Fibroblast of skin of left quadriceps (primary cell): ENCODE measurements at regions not wholly inside any gene's neighbourhood (a gene's known extent, or its start where the extent isn't known, plus 50 kb on each side); places are given as distances from the start of the nearest gene placed in this dataset.

Source experiments
- DNase-seq, 2 experiments: peaks; one replicate each; pipeline ENCODE4 v3.0.0-alpha.2; 2013; ENCODE audit warnings: low read depth in 2 of 2

- no peak for DNase-seq
Measured at GRCh38 chr2:41930807-41931566, 116.8 kb upstream of the PKDCC start.

GRCh38 chr2:41932241-41933045, 115.4 kb upstream of the PKDCC start:
- DNase-seq: peak; percentile 75

GRCh38 chr2:41933046-41933420, 114.8 kb upstream of the PKDCC start:
- DNase-seq: no peak

GRCh38 chr2:41933585-41934320, 114.1 kb upstream of the PKDCC start:
- DNase-seq: peak; percentile 91 to 94

DNA sequence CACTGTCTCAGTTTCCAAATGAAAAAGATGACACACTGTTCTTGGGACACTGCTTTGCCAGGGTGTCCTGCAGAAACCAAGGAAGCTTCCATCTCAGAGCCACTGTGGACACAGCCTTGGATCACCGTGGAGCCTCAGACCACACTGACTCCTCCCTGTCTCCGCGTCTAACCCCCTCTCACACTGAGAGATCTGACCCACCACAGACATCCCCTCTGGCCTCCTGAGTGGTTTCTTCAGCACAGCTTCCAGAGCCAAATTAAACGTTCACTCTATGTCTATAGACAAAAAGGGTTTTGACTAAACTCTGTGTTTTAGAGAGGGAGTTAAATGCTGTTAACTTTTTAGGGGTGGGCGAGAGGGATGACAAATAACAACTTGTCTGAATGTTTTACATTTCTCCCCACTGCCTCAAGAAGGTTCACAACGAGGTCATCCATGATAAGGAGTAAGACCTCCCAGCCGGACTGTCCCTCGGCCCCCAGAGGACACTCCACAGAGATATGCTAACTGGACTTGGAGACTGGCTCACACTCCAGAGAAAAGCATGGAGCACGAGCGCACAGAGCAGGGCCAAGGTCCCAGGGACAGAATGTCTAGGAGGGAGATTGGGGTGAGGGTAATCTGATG, 113.4 kb upstream of the PKDCC start:
- DNase-seq: no peak

- no peak for DNase-seq
Measured at GRCh38 chr2:41935002-41935401, 112.8 kb upstream of the PKDCC start.

DNA sequence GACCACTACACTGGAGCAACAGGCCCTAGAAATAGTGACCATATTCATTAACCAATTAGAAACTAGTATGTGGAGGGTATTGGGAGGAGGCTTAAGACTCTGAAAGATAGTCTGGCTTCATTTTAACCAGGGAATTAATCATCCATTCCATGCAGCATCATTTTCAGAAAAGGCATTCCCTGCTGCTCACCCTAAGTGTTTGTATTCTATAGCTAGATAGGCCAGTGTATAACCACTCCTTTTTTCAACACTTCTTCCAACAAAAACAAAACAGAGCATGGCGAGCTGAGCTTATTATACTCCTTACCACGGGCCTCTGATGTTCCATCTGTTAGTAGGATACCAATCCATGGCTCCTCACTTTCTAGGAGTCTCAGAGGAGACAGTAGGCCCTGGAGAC, 112.0 kb upstream of the PKDCC start:
- no peak for DNase-seq

DNA sequence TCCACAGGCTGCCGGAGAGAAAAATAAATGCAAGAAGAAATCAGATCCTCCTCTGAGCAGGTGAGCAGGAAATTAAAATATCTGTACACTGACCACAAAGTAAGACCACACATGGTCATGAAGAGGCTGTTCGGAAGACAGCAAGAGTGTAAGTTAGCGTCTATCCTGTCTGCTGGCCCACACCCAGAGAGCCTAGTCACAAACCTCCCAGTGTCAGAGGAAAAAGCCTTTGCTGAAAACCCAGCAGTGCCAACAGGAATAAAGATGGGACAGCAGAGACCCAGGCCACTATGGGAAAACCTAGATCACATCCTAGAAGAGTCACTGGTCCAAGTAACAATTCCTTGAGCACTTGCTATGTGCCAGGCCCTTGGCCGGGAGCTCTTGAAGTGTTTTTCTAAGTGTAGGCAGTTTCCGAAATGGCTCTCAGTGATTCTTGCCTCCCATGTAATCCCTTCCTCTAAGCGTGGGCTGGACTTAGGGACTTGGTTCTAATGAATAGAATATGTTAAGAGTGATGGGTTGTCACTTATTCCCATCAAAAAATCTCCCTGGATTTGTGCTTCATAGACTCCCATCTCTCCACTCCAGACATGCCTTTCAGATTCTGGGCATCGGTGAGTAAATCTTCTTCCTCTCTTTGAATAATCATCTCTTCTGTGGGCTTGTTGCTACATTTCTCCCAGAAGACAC, 110.9 kb upstream of the PKDCC start:
- DNase-seq: no peak

- peak in 1 of 2 experiments; percentile 37 for DNase-seq
Measured at GRCh38 chr2:41937464-41937906, 110.3 kb upstream of the PKDCC start.

GRCh38 chr2:41937921-41938708, 109.7 kb upstream of the PKDCC start:
- DNase-seq: no peak

DNA sequence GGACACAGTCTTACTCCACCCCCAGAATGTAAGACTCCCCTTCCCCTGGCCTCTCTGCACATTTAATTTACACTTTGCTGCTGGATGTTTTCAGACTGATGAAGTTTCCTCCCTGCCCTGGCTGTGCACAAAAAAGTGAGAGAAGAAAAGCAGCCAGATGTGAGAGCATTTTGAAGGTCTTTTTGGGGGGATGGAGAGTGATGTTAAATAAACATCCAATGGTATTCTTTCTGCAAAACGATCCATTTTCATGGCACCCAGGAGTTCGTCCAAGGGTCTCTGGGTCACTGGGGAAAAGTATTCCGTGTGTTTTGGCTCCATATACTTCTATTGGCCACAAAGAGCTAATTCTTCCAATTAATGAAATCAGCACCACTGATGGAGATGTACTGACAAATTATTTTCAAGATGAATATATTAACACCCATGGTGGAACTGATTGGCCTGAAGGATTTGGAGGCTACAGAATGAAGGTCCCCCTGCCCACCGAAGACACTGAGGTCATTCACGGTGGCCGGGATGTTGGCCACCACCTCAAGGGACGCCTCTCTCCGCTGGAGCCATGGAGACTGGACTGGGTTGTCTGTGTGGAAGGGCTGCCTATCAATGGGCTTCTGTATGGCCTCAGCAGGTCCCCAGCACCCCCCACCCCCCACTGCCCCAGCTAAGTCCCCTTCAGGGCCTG, 107.6 kb upstream of the PKDCC start:
- DNase-seq: no peak

GRCh38 chr2:41940745-41941063, 107.1 kb upstream of the PKDCC start:
- no peak for DNase-seq

DNA sequence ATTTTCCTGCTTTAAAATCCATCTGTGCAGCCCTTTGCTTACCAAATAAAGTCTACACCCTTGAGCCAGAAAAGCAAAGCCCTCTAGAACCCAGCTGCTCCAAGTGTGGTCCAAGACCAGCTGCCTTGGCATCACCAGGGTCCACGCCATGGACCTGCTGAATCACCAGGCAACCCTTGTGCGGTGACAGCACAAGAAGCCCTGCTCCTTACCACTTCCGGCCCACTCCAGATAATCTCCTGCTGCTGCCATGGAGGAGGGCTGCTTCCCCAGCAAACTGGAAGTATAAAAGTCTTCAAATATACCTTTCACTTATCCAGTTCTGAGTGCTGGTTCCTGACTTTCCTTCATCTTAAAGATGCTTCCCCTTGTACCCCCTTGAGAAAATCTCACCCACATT, 106.0 kb upstream of the PKDCC start:
- DNase-seq: no peak

- no peak for DNase-seq
Measured at GRCh38 chr2:41942278-41942677, 105.5 kb upstream of the PKDCC start.

DNA sequence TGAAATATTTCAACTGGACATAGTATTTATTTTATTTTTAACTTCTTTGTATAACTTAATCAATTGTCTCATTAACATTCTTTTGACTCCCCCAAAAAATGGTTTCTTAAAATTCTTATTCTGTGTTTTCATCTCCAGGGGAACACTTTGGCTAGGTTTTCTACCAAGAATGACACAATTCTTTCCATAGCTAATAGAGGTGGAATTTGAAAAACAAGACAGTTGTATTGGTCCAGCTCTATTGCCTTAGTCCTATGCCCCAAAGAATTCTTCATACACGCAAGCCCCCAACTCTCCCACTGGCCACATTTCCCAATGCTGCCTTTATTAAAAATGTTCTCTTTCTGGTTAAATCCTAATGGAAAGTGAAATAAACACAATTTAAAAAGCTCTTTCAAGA, 104.7 kb upstream of the PKDCC start:
- no peak for DNase-seq

- DNase-seq: no peak
Measured at GRCh38 chr2:41944220-41944880, 103.5 kb upstream of the PKDCC start.

- no peak for DNase-seq
Measured at GRCh38 chr2:41947701-41948396, 100.0 kb upstream of the PKDCC start.

DNA sequence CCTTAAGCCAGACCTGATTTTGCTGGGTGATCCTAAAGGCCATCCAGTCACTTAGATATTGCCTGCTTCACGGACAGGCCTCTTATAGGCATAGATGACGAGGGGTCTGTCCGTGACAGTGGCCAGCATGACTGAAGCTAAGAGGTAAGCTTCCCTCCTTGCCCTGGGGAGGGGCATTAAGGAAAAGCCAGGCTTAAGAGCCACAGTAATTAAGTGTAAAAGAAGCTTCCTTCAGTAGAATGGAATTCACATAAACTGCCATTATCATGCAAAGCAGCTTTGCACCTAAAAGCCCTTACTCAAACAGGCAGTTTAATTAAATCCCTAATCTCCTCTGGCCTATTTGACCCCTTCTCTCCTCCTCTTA, 99.4 kb upstream of the PKDCC start:
- DNase-seq: no peak
